NCI-H69 (cell line): ENCODE measurements at regions not wholly inside any gene's neighbourhood (a gene's known extent, or its start where the extent isn't known, plus 50 kb on each side); places are given as distances from the start of the nearest gene placed in this dataset.

Source experiments
- DNase-seq: peaks from one replicate; lab custom pipeline; 2025; lab: John Stamatoyannopoulos, UW

DNA sequence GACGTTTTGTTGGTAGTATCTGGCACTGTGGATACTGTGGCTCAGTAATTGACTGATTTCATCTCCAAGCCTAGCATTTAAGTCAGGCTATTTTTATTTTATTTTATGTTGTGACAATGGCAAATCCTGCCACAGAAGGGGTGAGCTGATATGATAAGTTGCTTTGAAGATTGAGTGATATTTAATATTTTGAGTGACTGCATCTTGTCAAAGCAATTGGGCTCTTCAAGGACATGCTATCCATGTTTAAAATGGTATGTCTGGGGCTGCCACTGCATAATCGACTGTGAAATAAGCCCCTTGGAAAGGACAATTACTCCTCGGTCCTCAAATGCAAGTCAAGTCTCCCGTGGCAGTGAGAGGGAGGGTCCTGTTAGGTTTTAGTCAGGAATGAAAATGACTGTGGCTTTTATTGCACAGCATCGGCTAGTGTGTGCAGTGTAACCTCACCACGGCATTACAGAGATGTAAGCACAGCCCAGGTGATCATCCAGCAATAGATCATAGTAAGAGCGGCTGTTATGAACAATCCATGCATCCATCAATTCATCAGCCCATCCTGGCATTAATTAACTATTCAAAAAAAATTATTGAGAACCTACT lies 178.2 kb downstream of the GBA3 start:
- no peak for DNase-seq

DNA sequence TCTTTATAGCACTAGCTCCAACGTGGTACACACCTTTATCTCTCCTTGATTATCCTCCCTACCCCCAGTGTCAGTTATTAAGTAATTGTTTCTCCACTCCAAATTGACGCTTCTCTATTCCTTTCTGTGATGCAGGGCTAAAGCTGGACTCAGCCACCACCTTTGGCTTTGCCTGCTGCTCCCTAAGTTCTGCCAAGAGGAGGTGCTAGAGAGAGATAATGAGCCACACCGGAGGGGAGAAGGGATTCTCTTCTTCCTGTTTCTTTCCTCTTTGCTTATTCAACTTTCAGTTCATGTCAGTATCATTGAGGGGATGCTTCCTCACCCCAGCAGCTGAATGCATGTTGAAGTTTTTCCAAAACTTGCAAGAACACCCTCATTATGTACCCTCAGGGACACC lies 176.5 kb downstream of the GBA3 start:
- peak; percentile 16 for DNase-seq
